Activated T-cell treated with anti-CD3 and anti-CD28 coated beads for 24 hours (primary cell): ENCODE measurements at regions not wholly inside any gene's neighbourhood (a gene's known extent, or its start where the extent isn't known, plus 50 kb on each side); places are given as distances from the start of the nearest gene placed in this dataset.
"Not testable (repeated sequence)": the region's sequence is repeated elsewhere in the genome, so short reads cannot be mapped to it uniquely, and the experiment has no call there.

Experiments used
- DNase-seq: peaks from one replicate; pipeline ENCODE4 v3.0.0-alpha.2; 2020; ENCODE audit warnings: low read depth

DNA sequence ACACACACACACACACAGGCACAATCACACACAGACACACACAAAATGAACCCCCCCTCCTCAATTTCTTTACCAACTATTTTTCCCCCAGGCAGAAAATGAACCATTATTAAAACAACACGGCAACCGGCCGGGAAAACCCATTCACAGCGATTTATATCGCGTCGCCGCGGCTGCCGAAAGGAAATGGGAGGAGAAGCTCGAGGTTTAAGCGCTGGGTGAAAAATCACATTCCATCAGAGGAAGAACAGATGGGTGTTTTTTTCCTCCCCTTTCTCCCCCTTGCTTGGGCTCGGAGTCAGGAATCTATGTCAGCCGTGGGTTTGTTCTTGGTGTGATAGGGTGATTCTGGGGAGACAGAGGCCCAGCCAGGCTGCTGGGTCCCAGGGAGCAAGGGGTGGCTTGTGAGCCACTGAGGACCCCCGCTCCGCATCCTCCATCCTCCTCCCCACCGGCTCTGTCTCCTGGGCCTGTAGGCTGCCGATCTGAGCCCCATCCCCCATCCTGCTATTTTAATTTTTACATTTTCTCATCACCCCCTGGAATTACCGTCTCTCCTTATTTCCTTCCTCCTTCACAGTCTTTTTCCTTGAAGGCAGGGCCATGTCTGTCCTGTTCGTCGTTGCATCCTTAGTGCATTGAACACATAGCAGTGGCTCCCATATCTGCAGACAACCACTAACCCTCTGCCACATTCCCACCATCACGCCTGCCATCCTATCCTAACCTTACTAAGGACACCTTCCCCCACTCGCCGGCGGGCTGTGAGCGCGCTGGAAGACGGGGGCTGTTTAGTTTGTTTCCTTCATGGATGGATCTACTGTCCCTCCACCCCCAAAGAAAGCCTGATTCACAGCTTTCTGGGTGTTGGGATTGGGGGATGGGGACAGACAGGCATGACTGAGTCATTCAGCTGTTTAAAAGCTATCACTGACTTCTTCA, 137.7 kb downstream of the CRLF3 start:
- DNase-seq, result not testable (repeated sequence)

DNA sequence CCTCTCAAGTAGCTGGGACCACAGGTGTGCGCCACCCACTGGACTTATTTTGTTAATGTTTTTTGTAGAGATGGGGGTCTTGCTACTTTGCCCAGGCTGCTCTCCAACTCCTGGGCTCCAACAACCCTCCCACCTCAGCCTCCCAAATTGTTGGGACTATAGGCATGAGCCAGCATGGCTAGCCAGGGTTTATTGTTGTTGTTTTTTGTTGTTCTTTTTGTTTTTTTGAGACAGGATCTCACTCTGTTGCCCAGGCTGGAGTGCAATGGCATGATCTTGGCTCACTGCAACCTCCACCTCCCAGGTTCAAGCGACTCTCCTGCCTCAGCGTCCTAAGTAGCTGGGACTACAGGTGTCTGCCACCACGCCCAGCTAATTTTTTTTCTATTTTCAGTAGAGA, 142.2 kb downstream of the CRLF3 start:
- not testable (repeated sequence) for DNase-seq

DNA sequence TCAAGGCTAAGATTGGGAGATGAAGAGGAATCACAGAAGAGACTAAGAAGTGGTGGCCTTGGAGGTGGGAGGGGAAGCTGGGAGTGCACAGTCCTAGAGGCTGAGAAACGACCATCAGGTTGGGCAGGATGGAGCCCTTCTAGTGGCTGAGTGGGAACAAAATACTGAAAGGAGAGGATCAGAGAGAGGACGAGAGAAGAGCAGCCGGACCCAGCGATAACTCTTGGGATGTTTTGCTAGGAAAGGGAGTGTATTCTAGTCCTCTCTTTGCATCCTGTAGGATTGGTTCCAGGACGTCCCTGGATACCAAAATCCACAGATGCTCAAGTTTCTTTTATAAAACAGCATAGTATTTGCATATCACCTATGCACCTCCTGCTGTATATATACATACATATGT, 143.8 kb downstream of the CRLF3 start:
- DNase-seq, result not testable (repeated sequence)

DNA sequence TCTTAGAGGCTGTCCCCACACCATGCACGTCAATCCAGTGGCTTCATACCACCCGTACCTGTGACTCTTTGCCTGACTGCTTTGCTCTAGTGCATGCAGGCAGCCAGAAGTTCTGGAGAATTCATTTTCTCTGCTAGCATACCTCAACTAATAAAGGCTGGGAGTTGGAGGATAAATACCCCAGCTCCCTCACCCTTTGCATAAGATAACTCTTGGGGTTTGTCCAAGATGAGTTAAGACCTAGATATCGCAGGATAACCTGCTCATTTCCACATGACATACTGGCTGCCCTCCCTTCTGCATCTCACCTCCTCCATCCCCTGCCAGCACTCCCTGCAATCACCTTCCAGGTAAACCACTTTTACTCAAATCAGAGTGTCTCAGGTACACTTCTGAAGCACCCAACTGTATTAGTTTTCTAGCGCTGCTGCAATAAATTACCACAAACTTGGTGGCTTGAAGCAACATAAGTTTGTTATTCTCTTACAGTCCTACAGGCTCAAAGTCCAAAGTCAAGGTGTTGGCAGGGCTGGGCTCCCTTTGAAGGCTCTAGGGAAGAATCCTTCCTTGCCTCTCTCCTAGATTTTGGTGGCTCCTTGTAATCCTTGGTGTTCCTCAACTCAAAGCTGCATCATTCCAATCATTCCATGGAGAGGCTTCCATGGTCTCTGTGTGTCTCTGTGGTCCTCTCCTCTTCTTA, 146.8 kb downstream of the CRLF3 start:
- no peak for DNase-seq

DNA sequence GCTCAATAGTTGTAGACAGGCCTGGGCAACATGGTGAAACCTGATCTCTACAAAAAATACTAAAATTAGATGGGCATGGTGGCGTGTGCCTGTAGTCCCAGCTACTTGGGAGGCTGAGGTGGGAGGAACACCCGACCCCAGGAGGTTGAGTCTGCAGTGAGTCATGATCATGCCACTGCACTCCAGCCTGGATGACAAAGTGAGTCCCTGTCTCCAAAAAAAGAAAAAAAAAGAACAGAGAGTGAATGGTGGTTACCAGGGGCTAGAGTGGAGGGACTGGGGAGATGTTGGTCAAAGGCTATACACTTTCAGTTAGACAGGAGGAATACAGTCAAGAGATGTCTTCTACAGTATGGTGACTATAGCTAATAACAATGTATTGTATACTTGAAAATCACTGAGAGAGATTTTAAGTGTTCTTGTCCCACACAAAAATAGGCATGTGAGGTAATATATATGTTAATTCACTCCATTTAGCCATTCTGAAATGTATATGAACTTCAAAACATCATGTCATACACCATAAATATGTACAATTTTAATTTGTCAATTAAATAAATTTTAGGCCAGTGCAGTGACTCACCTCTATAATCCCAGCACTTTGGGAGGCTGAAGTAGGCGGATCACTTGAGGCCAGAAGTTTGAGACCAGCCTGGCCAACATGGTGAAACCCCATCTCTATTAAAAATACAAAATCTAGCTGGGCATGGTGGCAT, 148.6 kb downstream of the CRLF3 start:
- DNase-seq, result not testable (repeated sequence)

DNA sequence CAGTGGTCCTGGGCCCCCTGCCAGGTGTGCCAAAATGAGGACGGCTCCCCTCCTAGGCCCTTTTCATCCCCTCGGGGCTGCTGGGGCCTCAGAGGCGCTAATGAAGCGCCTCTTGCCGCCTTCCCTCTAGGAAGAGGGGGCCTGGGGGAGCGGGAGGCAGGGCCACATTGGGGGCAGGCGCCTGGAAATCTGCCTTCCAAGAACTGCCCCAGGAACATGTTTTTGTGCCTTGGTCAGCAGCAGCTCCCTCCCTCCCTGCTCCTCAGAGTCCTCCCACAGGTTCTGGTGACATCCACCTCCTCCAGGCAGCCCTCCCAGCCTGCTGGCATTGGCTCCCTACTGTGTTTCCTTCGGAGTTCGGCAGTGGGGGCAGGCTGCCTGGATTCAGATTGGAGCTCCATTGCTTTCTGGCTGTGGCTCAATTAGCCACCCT, 155.3 kb downstream of the CRLF3 start:
- DNase-seq, result not testable (repeated sequence)

DNA sequence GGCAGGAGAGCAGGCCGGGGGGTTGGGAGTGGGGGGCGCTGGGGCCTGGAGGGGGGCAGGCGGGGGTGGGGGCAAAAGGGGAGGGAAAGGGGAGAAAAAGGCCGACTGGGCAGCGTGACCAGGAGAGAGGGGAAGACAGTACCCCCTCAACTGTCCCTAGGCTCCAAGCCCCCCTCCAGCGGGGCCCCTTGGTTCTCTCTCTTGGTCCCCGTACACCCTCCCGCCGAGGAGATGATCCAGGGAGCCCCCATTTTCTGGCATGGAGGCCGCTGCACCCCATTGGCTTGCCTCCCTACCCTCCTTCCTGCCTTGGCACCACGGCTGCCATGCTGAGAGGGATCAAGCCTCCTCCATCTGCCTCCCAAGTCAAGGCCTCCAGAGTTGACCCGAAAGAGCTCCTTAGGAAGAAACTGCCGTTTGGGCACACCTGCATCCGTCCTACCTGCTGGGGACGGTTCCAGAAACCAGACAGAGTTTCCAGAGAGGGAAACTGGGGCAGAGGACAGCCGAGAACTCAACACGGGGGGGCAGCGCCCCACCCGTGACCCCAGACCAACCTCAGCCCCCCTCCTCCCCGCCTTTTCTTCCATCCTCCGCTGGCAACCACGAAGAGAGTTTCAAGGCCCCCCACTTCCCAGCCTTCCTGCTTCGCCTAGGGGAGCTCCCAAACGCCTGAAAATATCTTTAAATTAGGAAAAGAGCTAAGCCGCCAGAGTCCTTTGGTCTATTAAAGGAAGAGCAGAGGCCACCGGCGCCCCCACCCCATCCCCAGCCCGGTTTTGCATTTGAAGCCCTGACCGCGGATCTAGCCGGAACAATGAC, 155.9 kb downstream of the CRLF3 start:
- DNase-seq, result not testable (repeated sequence)

DNA sequence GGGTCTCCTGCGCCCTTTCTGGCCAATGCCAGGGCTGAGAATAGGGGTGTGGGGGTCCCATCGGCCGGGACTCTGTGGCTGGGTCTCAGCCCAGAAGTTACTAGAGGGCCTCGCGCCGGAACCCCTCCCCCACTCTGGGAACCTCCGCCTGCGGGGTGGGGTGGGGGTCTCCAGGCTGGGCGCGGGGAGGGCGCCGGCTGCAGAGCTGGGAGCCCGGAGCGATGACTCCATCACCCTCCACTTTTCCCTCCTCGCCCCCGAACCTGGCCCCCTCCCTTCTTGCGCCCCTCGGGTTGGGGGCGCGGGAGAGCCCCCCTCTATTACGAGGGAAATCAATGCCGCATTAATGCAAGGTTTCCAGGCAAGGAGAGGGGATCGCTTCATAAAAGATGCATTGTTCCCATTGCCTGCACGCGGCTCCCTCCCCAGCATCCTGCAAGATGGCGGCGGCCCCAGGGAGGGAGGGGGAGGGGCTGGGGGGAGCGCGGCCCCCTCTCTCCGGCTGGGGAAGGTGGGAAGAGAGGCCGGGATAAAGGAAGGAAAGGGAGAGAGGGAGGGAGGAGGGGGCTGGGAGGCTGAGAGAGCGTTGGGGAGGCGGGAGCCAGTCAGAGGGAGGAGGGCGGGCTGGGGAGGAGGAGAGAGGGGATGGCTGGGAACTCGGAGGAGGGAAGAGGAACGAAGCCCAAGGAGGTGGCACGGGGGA, 156.7 kb downstream of the CRLF3 start:
- not testable (repeated sequence) for DNase-seq

DNA sequence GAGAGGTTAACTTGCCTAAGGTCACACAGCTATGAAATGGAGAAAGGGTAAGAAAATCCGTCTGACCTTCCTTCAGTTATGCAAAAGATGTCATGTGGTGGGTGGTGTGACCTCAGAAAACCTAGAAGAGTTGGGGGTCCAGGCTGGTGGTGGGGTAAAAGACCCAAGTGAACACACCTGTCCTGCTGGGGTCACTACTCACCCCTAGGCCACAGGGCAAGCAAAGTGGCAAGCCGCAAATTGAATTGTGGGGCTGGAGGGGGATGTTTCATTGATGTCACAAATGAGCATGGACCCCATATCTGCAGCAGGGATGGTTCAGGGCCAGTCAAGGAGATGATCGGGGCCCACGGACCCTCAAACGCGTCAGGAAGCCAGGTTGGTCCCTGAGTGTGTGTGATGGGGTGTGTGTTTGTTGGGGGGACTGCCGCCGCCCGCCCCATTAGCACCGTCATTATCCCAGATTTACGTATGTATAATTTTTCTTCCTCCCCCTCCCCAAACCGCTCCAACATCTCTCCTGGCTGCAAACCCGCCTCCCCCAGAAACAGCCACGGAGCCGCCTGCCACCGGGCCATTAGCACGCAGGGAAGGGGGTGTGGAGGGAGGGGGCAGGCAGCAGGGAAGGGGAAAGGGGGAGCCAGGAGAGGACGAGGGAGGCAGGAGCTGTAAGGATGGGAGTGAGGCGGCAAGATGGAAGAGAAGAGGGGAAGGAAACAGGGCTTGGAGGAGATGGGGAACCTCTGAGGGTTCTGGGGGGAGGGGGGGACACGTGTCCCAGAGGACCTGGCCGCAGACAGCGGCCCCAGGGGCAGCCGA, 157.4 kb downstream of the CRLF3 start:
- DNase-seq, result not testable (repeated sequence)

DNA sequence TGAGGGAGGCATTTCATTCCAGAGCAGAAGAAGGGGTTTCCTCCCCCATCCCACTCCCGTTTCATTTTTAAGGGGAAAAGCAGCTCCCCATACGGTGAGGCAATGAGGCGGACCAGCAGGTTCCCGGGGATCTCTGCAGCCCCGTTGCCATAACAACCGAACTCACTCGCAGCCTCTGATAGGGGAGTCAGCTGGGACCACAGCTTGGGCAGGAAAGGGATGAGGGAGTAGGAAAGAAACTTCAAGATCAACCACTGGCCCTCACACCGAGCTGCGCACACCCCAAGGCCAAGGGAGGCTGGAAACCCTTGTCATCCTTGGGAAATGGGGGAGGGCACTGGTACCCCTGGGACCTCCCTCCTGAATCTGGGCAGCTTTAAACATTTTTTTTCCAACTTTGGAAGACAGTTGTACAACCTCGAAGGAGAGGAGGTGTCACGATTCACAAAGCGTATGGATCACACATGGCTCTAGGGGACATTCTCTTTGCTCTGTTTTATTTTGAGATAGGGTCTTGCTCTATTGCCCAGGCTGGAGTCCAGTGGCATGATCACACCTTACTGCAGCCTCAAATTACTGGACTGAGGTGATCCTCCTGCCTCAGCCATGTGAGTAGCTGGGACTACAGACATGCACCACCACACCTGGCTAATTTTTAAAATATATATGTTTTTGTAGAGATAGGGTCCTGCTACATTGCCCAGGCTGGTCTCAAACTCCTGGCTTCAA, 160.6 kb downstream of the CRLF3 start:
- not testable (repeated sequence) for DNase-seq

DNA sequence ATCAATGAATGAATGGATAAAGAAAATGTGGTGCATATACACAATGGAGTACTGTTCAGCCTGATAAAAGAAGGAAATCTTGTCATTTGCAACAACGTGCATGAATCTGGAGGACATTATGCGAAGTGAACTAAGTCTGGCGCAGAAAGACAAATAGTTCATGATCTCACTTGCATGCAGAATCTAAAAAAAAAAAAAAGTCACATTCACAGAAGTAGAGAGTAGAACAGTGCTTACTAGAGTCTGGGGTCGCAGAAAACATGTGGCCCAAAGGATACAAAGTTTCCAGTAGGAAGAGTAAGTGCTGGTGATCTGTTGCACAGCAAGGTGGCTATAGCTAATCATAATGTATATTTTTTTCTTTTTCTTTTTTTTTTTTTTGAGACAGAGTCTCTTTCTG, 167.3 kb downstream of the CRLF3 start:
- DNase-seq, result not testable (repeated sequence)

DNA sequence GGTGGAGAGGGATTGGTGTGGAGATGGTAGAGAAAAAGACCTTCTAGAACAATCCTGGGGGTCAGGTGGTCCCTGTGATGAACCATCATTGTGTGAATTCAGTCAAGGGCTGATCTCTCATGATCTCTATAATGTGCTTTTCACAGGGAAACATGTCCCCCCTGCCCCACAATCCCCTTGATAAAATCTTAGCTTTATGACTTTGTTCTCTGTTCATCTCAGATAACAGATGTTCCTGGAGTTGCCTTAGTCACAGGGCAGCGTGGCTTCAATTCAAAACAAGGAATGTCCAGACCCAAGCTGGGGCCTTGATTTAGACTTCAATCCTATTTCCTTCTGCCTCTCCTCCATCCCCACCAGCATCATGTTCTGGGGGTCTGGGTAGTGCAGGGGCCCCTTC, 171.5 kb downstream of the CRLF3 start:
- DNase-seq, result not testable (repeated sequence)

DNA sequence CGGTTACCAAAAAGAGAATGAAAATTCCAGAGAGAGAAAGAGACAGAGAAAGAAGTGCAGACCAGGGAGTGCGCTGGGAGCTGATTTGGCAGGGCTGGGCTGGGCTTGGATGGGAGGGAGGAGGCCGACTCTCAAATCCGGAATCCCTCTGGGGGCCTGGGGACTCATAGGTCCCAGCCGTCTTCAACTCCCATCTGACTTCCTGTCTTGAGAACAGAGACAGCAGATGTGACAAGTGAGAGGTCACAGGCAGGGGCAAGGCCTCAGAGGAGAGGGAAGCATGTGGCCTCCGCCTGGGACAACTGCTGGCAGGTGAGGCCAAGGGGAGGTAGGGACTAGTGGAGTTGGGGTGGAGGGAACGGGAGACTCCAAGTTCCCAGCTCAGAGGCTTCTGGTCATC, 172.9 kb downstream of the GOSR1 start:
- not testable (repeated sequence) for DNase-seq

DNA sequence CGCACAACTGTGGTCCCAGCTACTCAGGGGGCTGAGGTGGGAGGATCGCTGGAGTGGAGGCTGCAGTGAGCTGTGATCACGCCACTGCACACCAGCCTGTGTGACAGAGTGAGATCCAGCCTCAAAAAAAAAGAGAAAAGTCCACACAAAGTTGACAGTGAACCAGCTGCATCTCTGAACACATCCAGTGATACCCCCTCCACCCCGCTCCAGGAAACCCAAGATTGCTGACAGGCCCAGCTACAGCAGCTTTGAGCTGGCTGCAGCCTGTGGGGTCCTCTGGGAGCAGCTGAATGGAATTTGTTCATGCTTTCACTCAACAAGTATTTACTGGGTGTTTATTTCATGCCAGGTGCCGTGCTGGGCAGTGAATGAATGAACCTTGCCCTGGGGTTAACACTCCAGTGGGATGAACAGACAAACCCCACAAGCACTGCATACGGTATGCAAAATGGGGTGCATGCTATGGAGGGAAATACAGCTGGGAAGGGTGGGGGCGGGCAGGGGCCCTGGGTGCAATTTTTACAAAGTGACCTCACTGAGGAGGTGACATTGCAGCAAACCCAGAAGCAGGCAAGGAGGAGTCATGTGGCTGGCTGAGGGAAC, 170.9 kb downstream of the GOSR1 start:
- not testable (repeated sequence) for DNase-seq

DNA sequence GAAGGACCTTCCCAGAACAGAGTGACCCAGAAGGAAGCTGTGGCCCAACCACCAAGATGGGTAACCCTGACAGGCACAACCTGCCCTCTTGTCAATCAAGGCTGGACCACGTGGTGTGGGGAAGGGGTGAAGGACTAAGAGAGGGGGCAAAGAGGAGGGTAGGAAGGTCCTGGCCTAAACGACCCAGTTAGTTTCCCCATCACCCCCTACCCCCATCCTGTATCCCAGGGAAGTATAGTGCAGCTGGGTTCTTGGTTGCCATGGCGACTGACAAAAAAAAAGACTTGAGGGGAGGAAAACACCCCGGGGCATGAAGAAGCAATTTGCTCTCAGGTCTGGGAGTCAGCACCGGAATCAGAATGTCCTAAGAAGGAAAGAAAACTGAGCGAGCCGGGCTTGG, 168.7 kb downstream of the GOSR1 start:
- DNase-seq, result not testable (repeated sequence)

DNA sequence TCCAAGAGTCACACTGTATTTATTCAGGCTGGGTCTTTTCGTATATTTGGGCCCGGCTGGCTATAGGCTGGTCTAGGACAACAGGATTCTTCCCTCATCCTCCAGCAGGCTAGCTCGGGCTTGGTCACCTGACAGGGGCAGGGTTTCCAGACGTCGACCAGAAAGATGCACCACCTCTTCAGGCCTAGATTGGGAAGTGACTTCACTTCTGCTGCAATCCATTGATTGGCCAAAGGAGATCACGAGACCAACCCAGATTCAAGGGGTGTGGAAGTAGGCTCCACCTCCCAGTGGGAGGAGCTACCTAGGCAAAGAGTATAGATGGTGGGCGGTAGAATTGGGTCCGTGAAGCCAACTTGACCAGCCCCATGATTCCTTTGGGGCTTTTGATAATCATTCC, 167.5 kb downstream of the GOSR1 start:
- not testable (repeated sequence) for DNase-seq

DNA sequence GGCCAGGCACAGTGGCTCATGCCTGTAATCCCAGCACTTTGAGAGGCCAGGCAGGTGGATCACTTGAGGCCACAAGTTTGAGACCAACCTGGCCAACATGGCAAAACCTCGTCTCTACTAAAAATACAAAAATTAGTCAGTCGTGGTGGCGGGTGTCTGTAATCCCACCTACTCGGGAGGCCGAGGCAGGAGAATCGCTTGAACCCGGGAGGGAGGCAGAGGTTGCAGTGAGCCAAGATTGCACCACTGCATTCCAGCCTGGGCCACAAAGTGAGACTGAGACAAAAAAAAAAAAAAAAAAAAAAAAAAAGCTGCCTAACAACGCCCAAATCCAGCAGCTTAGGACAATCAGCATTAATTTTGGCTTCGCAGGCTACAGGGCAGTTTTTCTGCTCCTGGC, 167.1 kb downstream of the GOSR1 start:
- not testable (repeated sequence) for DNase-seq

DNA sequence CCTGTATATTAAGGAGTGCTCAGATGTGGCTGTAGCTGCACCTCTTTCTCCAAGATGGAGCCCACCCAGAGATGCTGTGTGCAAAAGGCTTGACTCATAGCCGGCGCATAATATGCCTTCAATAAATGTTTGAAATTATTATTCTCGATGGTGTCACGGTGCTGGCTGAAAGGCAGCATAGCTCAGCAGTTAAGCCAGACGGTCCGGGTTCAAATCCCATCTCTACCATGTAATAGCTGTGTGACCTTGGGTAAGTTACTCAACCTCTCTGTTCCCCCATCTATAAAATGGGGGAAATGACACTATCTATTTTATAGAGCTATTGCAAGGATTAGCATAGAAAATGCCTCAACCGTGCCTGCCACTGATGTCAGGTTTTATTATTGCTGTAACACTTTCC, 164.2 kb downstream of the GOSR1 start:
- DNase-seq, result not testable (repeated sequence)

DNA sequence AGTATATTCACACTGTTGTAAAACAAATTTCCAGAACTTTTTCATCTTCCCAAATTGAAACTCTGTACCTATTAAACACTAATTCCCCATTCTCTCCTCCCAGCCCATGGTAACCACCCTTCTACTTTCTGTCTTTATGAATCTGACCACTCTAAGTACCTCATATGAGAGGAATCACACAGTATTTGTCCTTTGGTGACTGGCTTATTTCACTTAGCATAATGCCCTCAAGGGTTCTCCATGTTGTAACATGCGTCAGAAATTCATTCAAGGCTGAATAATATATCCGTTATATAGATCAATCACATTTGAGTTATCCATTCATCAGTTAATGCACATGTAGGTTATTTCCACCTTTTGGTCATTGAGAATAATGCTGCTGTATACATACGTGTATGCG, 162.2 kb downstream of the GOSR1 start:
- not testable (repeated sequence) for DNase-seq
